HG02571 (cell line): ENCODE measurements at regions not wholly inside any gene's neighbourhood (a gene's known extent, or its start where the extent isn't known, plus 50 kb on each side); places are given as distances from the start of the nearest gene placed in this dataset.
"Not testable (repeated sequence)": the region's sequence is repeated elsewhere in the genome, so short reads cannot be mapped to it uniquely, and the experiment has no call there.

Source experiments
- ATAC-seq: cut with Tn5 transposase; IDR thresholded peaks from one replicate; pipeline ENCODE4 v1.9.1; 2021; ENCODE audit warnings: mild to moderate bottlenecking, moderate library complexity; ENCODE audit not compliant: unreplicated experiment

DNA sequence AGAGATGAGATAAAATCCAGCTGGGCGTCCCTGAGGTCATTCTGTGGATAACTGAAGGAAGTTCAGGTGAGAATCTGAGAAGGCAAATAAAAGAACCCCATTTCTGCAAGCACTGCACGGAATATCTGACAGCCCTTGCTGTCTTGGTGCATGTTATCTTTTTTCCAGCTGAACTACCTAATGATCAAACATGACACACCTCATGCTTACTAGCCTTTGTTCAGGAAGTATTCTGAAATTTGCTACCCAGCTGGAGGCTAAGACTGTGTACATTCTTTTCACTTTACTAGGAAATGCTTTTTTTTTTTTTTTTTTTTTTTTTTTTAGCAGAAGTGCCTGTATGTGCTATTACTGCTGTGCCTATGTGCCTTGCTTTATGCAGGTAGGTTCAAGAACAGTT is 718.1 kb downstream of the SMARCA1 start:
- ATAC-seq: no peak

DNA sequence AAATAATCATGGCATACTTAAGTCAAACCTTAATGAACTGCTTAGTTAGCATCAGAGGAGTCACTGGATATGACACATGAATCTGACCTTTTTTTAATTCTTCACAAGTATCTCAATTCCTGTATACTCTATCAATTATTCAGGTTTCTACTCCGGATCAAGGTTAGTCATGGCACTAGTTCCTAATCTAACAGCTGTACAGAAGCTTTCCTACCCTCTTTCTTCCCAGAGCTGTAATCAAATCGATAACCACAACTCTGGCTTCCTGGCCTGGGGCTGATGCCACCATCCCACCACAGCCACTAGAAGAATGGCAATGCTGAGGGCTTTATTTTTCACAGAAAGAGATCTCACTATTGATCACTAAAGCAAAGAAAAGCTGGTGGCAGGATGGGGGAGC is 718.5 kb downstream of the SMARCA1 start:
- no peak for ATAC-seq

DNA sequence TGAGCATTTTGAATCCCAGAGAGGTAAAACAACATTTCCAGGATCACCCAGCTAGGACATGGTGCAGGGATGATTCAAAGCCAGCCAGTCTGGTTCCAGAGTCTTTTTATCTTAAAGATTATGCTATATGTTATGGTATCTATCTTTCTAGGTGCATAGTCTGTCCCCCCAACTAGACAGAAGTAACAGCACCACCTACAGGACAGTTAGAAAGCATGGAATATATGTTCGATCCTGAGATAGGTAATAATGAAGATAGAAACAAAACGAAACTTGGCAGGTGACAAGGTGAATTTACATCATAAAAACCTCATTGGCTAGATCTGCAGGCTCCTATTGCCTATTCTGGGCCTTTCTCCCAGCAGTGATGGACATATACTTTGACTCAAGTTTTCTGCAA is 723.2 kb downstream of the SMARCA1 start:
- ATAC-seq: no peak

GRCh38 chrX:128783139-128783538 is 730.9 kb upstream of the ACTRT1 start:
- not testable (repeated sequence) for ATAC-seq

GRCh38 chrX:128781506-128781905 is 729.3 kb upstream of the ACTRT1 start:
- ATAC-seq: no peak

GRCh38 chrX:128780934-128781333 is 728.7 kb upstream of the ACTRT1 start:
- no peak for ATAC-seq

DNA sequence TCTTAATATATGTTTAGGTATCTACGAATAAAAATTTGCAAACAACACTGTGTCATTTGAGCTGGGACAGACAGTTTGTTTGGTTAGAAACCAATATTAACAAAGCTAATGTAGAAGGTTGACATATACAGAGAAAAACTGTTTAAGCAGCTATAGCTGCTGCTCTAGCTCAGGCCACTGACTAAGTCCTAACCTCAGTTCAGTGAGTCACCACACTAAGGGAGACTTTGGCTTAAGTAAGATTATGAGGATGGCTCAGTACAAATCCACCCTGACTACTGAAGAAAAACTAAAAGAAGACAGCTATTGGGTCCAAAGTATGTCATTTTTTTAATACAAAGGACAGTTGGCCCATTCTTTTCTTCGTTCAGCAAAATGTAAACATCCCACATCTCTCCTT is 717.3 kb upstream of the ACTRT1 start:
- ATAC-seq: no peak

- ATAC-seq: no peak
Observed at GRCh38 chrX:128759745-128760144, 707.5 kb upstream of the ACTRT1 start.

DNA sequence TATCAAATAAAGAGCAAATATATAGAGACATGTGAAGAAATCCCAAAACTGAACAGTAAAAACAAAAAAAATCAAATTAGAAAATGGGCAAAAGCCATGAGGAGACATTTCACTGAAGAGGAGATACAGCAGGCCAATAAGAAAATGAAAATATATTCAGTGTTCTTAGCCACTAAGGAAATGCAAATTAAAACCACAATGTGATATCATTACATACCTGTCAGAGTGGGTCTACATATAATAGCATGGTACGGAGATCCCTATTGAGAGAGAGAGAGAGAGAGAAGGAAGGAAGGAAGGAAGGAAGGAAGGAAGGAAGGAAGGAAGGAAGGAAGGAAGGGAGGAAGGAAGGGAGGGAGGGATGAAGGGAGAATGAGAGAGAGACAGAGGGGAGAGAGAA is 707.0 kb upstream of the ACTRT1 start:
- ATAC-seq: no peak

GRCh38 chrX:128754130-128754529 is 701.9 kb upstream of the ACTRT1 start:
- ATAC-seq: no peak

GRCh38 chrX:128739539-128739938 is 687.3 kb upstream of the ACTRT1 start:
- ATAC-seq: no peak

DNA sequence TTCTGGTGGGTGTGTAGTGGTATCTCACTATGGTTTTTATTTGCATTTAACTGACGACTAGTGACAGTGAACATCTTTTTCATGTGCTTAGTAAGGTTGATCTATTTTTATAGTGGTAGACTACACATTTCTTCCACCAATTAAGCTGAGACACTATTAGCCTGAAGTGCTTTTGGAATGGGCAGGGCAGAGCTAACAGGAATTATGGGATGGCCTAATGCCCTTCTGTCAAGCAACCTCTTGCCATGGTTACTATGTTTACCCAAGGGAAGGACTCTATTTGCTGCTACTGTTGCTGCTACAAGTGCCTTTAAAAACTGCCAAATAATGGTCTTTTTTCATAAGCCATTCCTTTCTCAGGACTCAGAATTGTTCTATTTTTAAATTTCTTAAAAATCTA is 676.7 kb upstream of the ACTRT1 start:
- no peak for ATAC-seq

DNA sequence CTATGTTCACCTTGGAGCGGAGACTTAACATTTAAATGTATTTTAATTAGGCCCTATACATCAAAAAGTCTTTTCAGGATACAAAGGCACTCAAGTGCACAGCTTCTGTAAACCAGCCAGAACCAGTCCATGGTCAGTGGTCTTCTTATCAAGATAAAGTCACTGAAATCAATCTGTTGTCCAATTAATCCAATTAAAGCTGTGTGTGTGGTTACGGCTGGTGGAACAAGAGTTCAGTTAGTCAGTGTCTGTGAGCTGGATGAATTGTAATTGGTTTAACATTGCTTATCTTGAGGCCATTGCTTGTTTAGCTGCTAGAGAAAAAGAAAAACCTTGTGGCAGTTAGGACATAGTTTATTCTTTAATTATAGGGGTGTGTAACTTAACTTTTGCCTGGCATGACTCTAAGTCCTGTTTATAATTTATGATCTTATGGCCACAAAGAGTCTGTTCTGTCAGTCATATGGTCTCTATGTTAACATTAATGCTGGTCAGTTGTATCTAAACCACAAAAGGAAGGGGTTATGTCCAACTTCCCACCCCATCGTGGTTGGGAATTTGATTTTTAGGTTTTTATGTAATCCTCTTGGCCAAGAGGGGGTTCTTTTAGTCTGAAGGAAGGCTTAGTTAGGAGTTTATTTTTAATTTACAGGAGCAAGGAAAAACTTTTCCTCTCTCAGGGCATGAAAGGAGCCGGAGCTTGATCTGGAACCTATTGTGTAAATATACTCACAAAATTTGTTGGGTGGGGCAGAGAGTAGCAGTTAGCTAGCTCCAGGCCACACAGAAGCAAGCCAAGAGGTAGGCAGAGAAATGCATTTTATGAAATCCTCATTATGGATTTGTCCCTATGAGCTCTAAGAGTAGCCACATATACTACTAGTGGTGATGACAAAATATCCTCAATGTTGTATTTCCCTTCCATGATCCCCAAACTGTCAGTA is 665.7 kb upstream of the ACTRT1 start:
- ATAC-seq: no peak

DNA sequence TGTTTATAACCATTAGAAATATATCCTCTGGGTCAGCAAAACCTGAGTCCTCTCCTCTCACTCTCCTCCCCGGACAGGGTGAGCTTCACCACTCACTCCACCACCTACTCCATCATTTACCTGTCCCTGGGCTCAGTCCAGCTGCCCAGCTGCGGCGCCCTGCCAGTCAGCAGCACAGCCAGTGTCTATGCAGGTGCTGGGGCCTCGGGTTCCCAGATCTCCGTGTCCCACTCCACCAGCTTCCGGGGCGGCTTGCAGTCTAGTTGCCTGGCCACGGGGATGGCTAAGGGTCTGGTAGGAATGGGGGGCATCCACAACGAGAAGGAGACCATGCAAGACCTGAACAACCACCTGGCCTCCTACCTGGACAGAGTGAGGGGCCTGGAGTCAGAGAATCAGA is 662.2 kb upstream of the ACTRT1 start:
- no peak for ATAC-seq

GRCh38 chrX:128699716-128700285 is 647.6 kb upstream of the ACTRT1 start:
- ATAC-seq: no peak

GRCh38 chrX:128698573-128699181 is 646.5 kb upstream of the ACTRT1 start:
- ATAC-seq: no peak

GRCh38 chrX:128691872-128692271 is 639.7 kb upstream of the ACTRT1 start:
- no peak for ATAC-seq

DNA sequence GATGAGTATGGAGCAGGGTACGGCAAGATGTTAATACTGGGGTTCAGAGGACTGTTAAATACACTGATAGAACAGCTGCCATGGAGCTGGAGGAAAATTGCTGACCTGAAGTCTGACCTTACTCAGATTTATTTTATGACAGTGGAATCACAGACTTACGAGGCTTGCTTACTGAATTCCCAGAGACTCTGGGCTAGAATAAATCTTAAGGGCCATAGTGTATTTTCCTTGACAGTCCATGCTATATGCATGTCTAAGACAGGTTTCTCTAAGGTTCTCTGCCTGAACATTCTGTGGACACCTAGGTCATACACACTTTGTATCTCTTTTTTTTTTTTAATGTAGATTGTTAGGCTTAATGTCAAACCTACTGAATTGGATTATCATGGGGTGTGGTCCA is 633.2 kb upstream of the ACTRT1 start:
- ATAC-seq: no peak

- ATAC-seq: no peak
Observed at GRCh38 chrX:128676651-128677050, 624.4 kb upstream of the ACTRT1 start.

DNA sequence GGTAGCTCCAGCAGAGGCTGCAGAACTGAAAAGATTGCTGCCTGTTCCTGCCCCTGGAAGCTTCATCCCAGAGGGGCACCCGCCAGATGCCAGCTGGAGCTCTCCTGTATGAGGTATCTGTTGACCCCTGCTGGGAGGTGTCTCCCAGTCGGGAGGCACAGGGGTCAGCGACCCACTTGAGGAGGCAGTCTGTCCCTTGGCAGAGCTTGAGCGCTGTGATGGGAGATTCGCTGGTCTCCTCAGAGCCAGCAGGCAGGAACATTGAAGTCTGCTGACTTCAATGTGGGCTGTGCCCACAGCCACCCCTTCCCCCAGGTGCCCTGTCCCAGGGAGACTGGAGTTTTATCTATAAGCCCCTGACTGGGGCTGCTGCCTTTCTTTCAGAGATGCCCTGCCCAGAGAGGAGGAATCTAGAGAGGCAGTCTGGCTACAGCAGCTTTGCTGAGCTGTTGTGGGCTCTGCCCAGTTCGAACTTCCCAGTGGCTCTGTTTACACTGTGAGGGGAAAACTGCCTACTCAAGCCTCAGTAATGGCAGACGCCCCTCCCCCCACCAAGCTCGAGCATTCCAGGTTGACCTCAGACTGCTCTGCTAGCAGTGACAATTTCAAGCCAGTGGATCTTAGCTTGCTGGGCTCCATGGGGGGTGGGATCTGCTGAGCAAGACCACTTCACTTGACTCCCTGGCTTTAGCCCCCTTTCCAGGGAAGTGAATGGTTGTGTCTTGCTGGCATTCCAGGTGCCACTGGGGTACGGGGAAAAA is 622.3 kb upstream of the ACTRT1 start:
- ATAC-seq: not testable (repeated sequence)

- ATAC-seq: no peak
Observed at GRCh38 chrX:128664211-128664610, 612.0 kb upstream of the ACTRT1 start.
